ENCODE measurements at regions not wholly inside any gene's neighbourhood (a gene's known extent, or its start where the extent isn't known, plus 50 kb on each side); places are given as distances from the start of the nearest gene placed in this dataset.

DNA sequence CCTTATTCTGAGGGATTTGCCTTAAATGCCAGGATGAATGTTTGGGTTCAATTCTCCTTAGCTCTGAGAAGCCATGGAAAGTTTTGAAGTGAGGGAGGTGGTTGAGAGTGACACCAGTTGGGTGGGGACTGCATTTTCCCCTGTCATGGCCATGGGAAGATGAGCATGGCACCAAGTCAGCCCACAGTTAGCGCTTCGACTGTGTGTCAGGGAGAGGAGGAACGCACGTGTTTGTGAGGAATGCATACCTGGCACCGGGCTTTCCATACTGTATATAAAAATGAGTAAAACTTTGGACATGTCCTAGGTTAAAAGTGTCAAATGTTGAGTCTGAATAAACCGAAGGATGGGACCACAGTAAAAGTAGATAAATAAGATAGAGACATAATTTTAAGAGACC is 187.5 kb upstream of the KL start:
- Histone ChIP-seq H3K36me3 (ENCODE audit: control insufficient read depth in 3 of 3, insufficient read depth in 3 of 3, low read length in 3 of 3) (no peaks in the 10 kb centered on the region), H3K27me3 (ENCODE audit: control insufficient read depth in 3 of 3, insufficient read depth in 3 of 3, low read length in 3 of 3) (no peaks in the 10 kb centered on the region), H3K9me3 (ENCODE audit: control insufficient read depth in 3 of 3, low read length in 3 of 3) (peaks cover 0 to 4% (median 0%) of the 10 kb centered on the region in 3 donors), H3K27ac (ENCODE audit: low read depth, low read length) (no peak overlapping the region), H3K4me1 (ENCODE audit: control insufficient read depth in 3 of 3, insufficient read depth in 3 of 3, low read length in 3 of 3) (no peaks in the 10 kb centered on the region), H3K4me3 (ENCODE audit: low read length in 3 of 3) (no peak overlapping the region), H3K9ac (ENCODE audit: low read depth in 1 of 3, low read length in 3 of 3) (no peak overlapping the region)

DNA sequence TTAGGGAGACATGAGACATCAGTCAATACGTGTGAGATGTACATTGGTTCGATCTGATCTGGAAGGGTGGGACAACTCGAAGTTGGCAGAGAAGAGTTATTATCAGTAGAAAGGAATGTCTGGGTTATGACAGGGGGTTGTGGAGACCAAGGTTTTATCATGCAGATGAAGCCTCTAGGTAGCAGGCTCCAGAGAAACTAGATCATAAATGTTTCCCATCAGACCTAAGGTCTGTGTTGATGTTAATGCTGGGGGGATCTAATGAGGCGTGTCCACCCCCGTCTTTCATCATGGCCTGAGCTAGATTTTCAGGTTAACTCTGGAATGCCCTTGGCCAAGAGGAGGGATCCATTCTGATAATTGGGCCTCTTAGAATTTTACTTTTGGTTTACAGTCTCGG is 187.0 kb upstream of the KL start:
- Histone ChIP-seq H3K36me3 (ENCODE audit: control insufficient read depth in 3 of 3, insufficient read depth in 3 of 3, low read length in 3 of 3) (no peaks in the 10 kb centered on the region), H3K9me3 (ENCODE audit: control insufficient read depth in 3 of 3, low read length in 3 of 3) (peaks cover 0 to 4% (median 0%) of the 10 kb centered on the region in 3 donors), H3K4me1 (ENCODE audit: control insufficient read depth in 3 of 3, insufficient read depth in 3 of 3, low read length in 3 of 3) (no peaks in the 10 kb centered on the region), H3K9ac (ENCODE audit: low read depth in 1 of 3, low read length in 3 of 3) (no peak overlapping the region), H3K4me3 (ENCODE audit: low read length in 3 of 3) (no peak overlapping the region), H3K27ac (ENCODE audit: low read depth, low read length) (no peak overlapping the region), H3K27me3 (ENCODE audit: control insufficient read depth in 3 of 3, insufficient read depth in 3 of 3, low read length in 3 of 3) (no peaks in the 10 kb centered on the region)

DNA sequence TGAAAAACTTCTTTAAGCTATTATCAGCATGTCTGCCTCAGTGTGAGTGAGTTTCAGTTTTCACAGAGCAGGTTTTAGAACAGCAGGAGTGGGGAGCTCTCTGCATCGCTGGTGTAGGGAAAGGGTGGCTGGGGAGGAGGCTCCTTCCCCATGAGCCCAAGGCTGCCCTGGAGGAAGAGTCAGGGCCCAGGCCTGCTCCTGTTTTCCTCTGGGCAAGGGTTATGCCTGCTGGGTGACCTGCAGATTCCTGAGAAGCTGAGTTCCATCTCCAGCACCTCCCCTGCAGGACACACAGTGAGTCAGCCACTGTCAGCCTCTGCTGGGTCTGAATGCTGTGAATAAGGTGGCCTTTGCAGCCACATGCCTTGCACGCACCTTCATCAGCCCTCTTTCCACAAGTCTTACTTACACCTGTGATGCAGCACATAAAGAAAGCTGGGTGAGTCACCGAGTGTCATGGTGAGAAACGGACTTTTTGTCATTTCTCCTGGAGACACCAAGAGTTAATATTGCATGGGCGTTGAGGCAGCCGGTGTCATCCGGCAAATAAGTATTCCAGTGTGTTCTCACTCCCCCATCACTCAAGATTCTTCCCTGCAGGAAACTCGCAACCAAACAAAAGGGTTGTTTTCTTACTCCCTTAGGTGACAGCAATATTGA is 186.4 kb upstream of the KL start:
- Histone ChIP-seq H3K36me3 (ENCODE audit: control insufficient read depth in 3 of 3, insufficient read depth in 3 of 3, low read length in 3 of 3) (no peaks in the 10 kb centered on the region), H3K27ac (ENCODE audit: low read depth, low read length) (no peak overlapping the region), H3K27me3 (ENCODE audit: control insufficient read depth in 3 of 3, insufficient read depth in 3 of 3, low read length in 3 of 3) (no peaks in the 10 kb centered on the region), H3K9ac (ENCODE audit: low read depth in 1 of 3, low read length in 3 of 3) (no peak overlapping the region), H3K4me3 (ENCODE audit: low read length in 3 of 3) (no peak overlapping the region), H3K4me1 (ENCODE audit: control insufficient read depth in 3 of 3, insufficient read depth in 3 of 3, low read length in 3 of 3) (no peaks in the 10 kb centered on the region), H3K9me3 (ENCODE audit: control insufficient read depth in 3 of 3, low read length in 3 of 3) (peaks cover 0 to 5% (median 0%) of the 10 kb centered on the region in 3 donors)

DNA sequence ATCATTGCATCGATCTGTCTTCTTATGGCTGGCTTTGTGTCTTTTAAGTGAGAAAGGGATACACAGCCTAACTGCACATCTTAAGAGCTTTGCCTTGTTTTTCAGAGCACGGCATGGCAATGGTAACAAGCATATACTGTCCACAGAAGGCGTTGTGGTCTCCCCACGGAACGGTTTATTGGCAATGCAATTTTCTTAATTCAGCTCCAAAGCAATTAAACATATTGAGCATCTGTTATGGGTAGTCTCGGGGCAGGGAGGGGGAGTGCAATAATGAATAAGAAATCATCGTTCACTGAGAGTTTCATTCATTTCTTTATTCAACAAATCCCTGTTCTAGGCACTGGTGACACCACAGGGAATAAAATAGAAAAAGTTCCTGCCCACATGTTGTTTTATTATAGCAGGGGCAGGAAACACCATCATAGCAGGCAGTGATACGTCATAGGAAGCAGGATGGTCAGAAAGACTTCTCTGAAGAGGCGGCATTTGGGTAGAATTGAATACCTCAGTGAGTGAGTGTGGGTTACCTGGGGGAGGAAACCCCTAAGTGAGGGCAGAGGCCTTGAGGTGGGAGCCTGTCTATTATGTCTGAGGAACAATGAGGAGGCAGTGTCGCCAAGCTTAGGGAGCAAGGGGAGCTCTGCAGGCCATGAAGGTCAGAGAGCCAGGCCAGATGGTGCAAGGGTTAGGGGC is 185.7 kb upstream of the KL start:
- no peak overlapping the region for H3K27ac ChIP-seq (ENCODE audit: low read depth, low read length)
- no peak overlapping the region for H3K4me3 ChIP-seq (ENCODE audit: low read length in 3 of 3)
- no peak overlapping the region for H3K9ac ChIP-seq (ENCODE audit: low read depth in 1 of 3, low read length in 3 of 3)
- H3K4me1 ChIP-seq (ENCODE audit: control insufficient read depth in 3 of 3, insufficient read depth in 3 of 3, low read length in 3 of 3) = no peaks in the 10 kb centered on the region
- no peaks in the 10 kb centered on the region for H3K27me3 ChIP-seq (ENCODE audit: control insufficient read depth in 3 of 3, insufficient read depth in 3 of 3, low read length in 3 of 3)
- no peaks in the 10 kb centered on the region for H3K36me3 ChIP-seq (ENCODE audit: control insufficient read depth in 3 of 3, insufficient read depth in 3 of 3, low read length in 3 of 3)
- H3K9me3 ChIP-seq (ENCODE audit: control insufficient read depth in 3 of 3, low read length in 3 of 3) = peaks cover 0 to 7% (median 0%) of the 10 kb centered on the region in 3 donors

DNA sequence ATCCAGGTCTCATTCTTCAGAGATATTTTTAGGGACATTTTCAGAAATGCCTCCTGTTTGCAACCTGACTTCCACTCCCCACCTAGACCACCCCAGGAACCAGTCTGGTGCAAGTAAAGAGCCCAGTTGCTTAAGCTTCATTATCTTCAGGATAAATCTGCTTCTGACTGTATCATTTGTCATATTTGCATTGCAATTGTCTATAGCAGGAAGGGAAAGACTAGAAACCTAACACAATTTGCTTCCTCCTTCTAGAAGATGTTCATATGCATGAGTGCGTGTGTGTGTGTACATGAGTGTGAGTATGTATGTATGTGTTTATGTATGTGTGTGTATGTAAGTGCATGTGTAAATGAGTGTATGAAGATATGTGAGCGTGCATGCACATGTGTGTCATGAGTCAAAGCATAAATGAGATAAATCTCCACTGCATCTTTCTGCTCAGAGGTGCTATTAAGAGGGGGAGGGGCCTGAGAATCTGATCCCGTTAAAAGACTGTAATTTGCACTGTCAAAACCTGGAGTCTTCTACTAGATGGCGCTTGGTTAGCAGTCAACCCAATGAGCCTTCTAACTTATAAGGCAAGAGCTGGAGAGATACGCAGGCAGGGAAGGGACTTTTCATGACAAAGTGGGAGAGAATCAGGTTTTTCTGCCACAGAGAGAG is 178.8 kb upstream of the KL start:
- H3K27ac ChIP-seq (ENCODE audit: low read depth, low read length) = no peak overlapping the region
- peaks cover 0 to 7% (median under 1%) of the 10 kb centered on the region in 3 donors for H3K9me3 ChIP-seq (ENCODE audit: control insufficient read depth in 3 of 3, low read length in 3 of 3)
- H3K27me3 ChIP-seq (ENCODE audit: control insufficient read depth in 3 of 3, insufficient read depth in 3 of 3, low read length in 3 of 3) = no peaks in the 10 kb centered on the region
- no peak overlapping the region for H3K9ac ChIP-seq (ENCODE audit: low read depth in 1 of 3, low read length in 3 of 3)
- H3K4me1 ChIP-seq (ENCODE audit: control insufficient read depth in 3 of 3, insufficient read depth in 3 of 3, low read length in 3 of 3) = peaks cover 4 to 5% (median 4%) of the 10 kb centered on the region in 3 donors
- H3K36me3 ChIP-seq (ENCODE audit: control insufficient read depth in 3 of 3, insufficient read depth in 3 of 3, low read length in 3 of 3) = no peaks in the 10 kb centered on the region
- no peak overlapping the region for H3K4me3 ChIP-seq (ENCODE audit: low read length in 3 of 3)

DNA sequence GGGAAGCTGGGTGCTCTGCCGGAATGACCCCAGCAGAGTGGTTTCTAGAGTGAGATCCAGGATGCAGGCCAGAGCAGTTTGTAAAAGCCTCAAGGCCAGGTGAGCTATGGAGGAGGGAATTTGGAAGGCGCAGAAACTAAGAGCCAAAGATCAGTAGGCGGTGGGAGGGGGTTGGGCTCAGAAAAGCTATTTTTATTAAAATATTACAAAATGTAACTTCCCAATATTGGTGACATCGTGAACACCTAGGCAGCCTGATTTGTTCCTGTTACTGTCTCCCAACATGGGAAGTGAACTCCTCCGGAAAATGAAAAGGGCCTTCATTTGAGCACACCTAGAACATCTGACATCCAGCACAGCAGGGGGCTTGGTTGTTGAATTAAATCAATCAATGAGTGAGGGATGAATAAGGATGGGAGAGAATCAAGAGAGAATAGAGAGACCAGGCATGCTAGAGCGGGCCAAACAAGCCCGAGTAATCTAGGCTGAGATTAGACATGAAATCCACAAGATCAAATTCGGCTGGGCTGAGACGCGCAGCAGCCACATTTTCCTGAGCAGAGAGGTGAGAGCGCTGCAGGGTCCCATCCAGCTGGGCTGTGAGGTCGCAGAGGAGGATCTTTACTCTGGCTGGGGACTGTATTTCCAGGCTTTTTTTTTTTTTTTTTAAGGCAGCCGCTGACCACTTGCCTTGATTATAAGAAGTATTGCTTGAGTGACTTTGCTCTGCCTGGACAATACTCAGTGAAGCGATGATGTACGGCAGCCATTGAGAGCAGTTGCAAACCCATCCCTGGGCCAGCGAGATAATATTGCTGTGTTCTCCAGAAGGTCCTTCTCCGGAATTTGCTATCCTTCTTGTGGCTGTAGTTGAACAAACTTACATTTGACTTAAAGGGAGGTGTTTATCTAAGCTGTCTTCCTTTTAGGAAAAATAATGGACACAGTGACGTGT is 178.0 kb upstream of the KL start:
- H3K27ac ChIP-seq (ENCODE audit: low read depth, low read length) = no peak overlapping the region
- peaks cover 4 to 5% (median 4%) of the 10 kb centered on the region in 3 donors for H3K4me1 ChIP-seq (ENCODE audit: control insufficient read depth in 3 of 3, insufficient read depth in 3 of 3, low read length in 3 of 3)
- no peaks in the 10 kb centered on the region for H3K27me3 ChIP-seq (ENCODE audit: control insufficient read depth in 3 of 3, insufficient read depth in 3 of 3, low read length in 3 of 3)
- H3K9me3 ChIP-seq (ENCODE audit: control insufficient read depth in 3 of 3, low read length in 3 of 3) = peaks cover 0 to 6% (median 3%) of the 10 kb centered on the region in 3 donors
- no peak overlapping the region for H3K9ac ChIP-seq (ENCODE audit: low read depth in 1 of 3, low read length in 3 of 3)
- no peaks in the 10 kb centered on the region for H3K36me3 ChIP-seq (ENCODE audit: control insufficient read depth in 3 of 3, insufficient read depth in 3 of 3, low read length in 3 of 3)
- no peak overlapping the region for H3K4me3 ChIP-seq (ENCODE audit: low read length in 3 of 3)

DNA sequence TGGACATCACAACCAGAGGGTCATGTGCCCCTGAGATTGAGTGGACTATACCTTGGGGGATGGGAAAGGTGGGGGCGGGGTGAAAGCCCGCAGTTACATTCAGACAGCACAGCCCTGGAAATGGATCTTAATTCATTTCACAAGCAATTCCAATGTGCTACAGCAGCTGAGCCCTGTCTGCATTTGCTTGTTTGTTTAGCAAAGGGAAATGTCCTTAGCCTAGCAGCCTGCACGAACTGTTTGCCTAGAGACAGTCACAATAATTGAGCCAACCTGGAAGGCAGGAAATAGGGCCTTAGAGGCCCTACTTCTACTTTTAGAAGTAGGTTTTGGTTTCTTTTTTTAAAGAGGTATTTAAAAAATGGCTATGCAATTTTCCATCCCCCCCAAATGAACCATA is 177.3 kb upstream of the KL start:
- Histone ChIP-seq H3K4me1 (ENCODE audit: control insufficient read depth in 3 of 3, insufficient read depth in 3 of 3, low read length in 3 of 3) (peaks cover 4 to 5% (median 4%) of the 10 kb centered on the region in 3 donors), H3K36me3 (ENCODE audit: control insufficient read depth in 3 of 3, insufficient read depth in 3 of 3, low read length in 3 of 3) (no peaks in the 10 kb centered on the region), H3K9me3 (ENCODE audit: control insufficient read depth in 3 of 3, low read length in 3 of 3) (peaks cover 0 to 3% (median 2%) of the 10 kb centered on the region in 3 donors), H3K27ac (ENCODE audit: low read depth, low read length) (no peak overlapping the region), H3K27me3 (ENCODE audit: control insufficient read depth in 3 of 3, insufficient read depth in 3 of 3, low read length in 3 of 3) (no peaks in the 10 kb centered on the region), H3K9ac (ENCODE audit: low read depth in 1 of 3, low read length in 3 of 3) (no peak overlapping the region), H3K4me3 (ENCODE audit: low read length in 3 of 3) (no peak overlapping the region)

DNA sequence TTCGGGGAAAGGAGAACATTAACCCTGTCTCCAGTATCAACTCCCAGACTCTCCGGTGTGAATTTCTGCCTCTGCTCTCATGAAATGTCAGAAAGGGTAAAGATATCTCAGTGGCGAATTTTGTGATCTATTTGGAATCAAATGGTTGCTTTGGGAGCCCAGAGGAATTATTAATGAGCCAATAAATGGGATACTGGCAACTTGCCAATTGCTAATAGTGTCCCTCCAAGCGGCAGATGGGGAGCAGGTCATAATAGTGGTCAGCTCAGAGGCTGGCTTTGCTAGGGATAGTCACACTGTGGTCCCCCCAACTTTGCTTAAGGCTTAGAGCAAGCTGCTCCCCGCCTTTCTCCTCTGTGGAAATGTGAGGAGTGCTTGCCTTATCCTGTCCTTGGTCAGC is 176.1 kb upstream of the KL start:
- H3K9ac ChIP-seq (ENCODE audit: low read depth in 1 of 3, low read length in 3 of 3) = no peak overlapping the region
- peaks cover 4 to 5% (median 4%) of the 10 kb centered on the region in 3 donors for H3K4me1 ChIP-seq (ENCODE audit: control insufficient read depth in 3 of 3, insufficient read depth in 3 of 3, low read length in 3 of 3)
- no peaks in the 10 kb centered on the region for H3K36me3 ChIP-seq (ENCODE audit: control insufficient read depth in 3 of 3, insufficient read depth in 3 of 3, low read length in 3 of 3)
- H3K27me3 ChIP-seq (ENCODE audit: control insufficient read depth in 3 of 3, insufficient read depth in 3 of 3, low read length in 3 of 3) = no peaks in the 10 kb centered on the region
- H3K27ac ChIP-seq (ENCODE audit: low read depth, low read length) = no peak overlapping the region
- H3K9me3 ChIP-seq (ENCODE audit: control insufficient read depth in 3 of 3, low read length in 3 of 3) = peaks cover 0 to 3% (median 0%) of the 10 kb centered on the region in 3 donors
- H3K4me3 ChIP-seq (ENCODE audit: low read length in 3 of 3) = no peak overlapping the region

DNA sequence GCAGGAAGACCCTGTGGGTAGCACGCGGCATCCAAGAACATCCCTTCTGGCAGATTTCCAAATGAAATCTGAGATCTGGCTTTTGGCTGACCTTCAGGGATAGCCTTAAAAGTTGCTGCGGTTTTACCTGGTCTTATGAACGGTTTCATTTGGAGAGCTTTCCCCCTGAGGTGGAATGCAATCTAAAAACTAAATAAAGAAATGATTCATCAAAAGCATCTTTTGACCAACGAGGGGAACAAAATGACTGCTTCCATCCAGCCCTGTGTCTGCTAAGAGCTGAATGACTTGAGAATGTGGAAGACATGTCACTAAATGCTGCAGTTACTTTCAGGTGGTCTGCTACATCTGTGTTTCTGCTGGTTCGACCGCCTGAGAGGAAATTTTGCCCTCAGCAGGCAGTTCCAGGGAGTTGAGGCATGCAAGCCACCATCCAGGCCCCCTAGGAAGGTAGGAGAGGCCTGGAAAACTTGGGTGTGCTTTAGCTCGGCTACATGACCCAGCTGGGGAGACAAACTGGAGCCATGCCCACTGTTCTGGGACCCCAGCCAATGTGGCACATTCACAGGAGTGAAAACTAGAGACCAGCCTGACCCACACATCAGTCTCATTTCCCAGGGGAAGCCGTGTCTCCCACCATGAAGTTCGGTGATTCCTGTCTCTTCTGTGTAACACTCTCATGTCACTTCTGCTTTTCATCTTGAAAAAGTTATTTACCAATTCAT is 175.1 kb upstream of the KL start:
- H3K4me1 ChIP-seq (ENCODE audit: control insufficient read depth in 3 of 3, insufficient read depth in 3 of 3, low read length in 3 of 3) = peaks cover 4 to 5% (median 4%) of the 10 kb centered on the region in 3 donors
- no peaks in the 10 kb centered on the region for H3K27me3 ChIP-seq (ENCODE audit: control insufficient read depth in 3 of 3, insufficient read depth in 3 of 3, low read length in 3 of 3)
- no peak overlapping the region for H3K27ac ChIP-seq (ENCODE audit: low read depth, low read length)
- H3K9me3 ChIP-seq (ENCODE audit: control insufficient read depth in 3 of 3, low read length in 3 of 3) = peaks cover 0 to 3% (median 0%) of the 10 kb centered on the region in 3 donors
- no peaks in the 10 kb centered on the region for H3K36me3 ChIP-seq (ENCODE audit: control insufficient read depth in 3 of 3, insufficient read depth in 3 of 3, low read length in 3 of 3)
- no peak overlapping the region for H3K4me3 ChIP-seq (ENCODE audit: low read length in 3 of 3)
- no peak overlapping the region for H3K9ac ChIP-seq (ENCODE audit: low read depth in 1 of 3, low read length in 3 of 3)
